ENCODE measurements at regions not wholly inside any gene's neighbourhood (a gene's known extent, or its start where the extent isn't known, plus 50 kb on each side); places are given as distances from the start of the nearest gene placed in this dataset.

DNA sequence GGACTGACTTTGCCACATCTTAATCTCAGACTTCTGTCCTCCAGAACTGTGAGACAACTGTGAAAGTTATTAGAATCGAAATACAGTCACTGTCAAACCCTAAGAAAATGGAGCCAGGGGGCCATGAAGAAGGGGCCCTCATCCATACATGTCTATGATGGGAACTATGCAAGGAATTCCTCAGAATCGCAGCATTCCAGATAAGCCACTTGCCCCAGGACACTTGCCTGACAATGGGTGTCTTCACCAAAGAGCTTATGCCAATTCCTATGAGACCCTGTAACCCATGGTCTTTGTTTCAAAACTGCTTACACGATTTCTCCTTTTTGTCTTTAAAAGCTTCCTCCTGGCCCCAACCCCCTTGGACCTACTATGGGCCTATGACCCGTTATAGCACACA, 90.4 kb upstream of the FOXP4 start:
- TF ChIP-seq, protein P1, sequence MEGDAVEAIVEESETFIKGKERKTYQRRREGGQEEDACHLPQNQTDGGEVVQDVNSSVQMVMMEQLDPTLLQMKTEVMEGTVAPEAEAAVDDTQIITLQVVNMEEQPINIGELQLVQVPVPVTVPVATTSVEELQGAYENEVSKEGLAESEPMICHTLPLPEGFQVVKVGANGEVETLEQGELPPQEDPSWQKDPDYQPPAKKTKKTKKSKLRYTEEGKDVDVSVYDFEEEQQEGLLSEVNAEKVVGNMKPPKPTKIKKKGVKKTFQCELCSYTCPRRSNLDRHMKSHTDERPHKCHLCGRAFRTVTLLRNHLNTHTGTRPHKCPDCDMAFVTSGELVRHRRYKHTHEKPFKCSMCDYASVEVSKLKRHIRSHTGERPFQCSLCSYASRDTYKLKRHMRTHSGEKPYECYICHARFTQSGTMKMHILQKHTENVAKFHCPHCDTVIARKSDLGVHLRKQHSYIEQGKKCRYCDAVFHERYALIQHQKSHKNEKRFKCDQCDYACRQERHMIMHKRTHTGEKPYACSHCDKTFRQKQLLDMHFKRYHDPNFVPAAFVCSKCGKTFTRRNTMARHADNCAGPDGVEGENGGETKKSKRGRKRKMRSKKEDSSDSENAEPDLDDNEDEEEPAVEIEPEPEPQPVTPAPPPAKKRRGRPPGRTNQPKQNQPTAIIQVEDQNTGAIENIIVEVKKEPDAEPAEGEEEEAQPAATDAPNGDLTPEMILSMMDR (IDR thresholded peaks at IDR 0.05): no peak
- TF ChIP-seq POLR2A (IDR thresholded peaks at IDR 0.05): no peak
